Fibroblast of lung (primary cell): ENCODE measurements at regions not wholly inside any gene's neighbourhood (a gene's known extent, or its start where the extent isn't known, plus 50 kb on each side); places are given as distances from the start of the nearest gene placed in this dataset.
A peak's percentile ranks its signal among the peaks of the same experiment; 100 is the strongest.

ENCODE experiments used
- DNase-seq, 2 donors: peaks; one replicate each; pipeline versions ENCODE4 v3.0.0 to v3.0.0-alpha.2; 2010; ENCODE audit warnings: low read depth in 2 of 2
- H2AFZ ChIP-seq: 2 replicates; pipeline ENCODE4 v1.5.1; 2012; ENCODE audit warnings: low read length, control low read depth, inconsistent platforms
- H3K27ac ChIP-seq: 2 replicates; pipeline ENCODE4 v1.5.1; 2011; ENCODE audit warnings: low read length, control low read depth; ENCODE audit not compliant: insufficient read depth
- H3K27me3 ChIP-seq: 2 replicates; pipeline ENCODE4 v1.5.1; 2011; ENCODE audit warnings: mild to moderate bottlenecking, low read length; ENCODE audit not compliant: control insufficient read depth, insufficient read depth
- H3K36me3 ChIP-seq: 2 replicates; pipeline ENCODE4 v1.5.1; 2011; ENCODE audit warnings: low read length; ENCODE audit not compliant: control insufficient read depth, insufficient read depth
- H3K4me1 ChIP-seq: 2 replicates; pipeline ENCODE4 v1.5.1; 2011; ENCODE audit warnings: low read length; ENCODE audit not compliant: control insufficient read depth, insufficient read depth; ENCODE audit errors: extremely low read depth
- H3K4me2 ChIP-seq: 2 replicates; pipeline ENCODE4 v1.5.1; 2011; ENCODE audit warnings: low read length, control low read depth; ENCODE audit not compliant: insufficient read depth; ENCODE audit errors: extremely low read depth
- H3K4me3 ChIP-seq, 4 experiments: fragments of 200-600 bp in 1 of 4; sonication (generic) in 1 of 4; replicated peaks in 1 of 4; 2 replicates each; pipeline ENCODE4 v1.5.1; 2011 to 2016; ENCODE audit warnings: low read length in 4 of 4, low read depth in 3 of 4, mild to moderate bottlenecking in 3 of 4, control low read depth in 2 of 4, inconsistent platforms in 1 of 4, mixed read lengths in 1 of 4; ENCODE audit not compliant: insufficient read depth in 1 of 4; ENCODE audit errors: control extremely low read depth in 1 of 4
- H3K79me2 ChIP-seq: 2 replicates; pipeline ENCODE4 v1.5.1; 2012; ENCODE audit warnings: mild to moderate bottlenecking, low read length, inconsistent platforms; ENCODE audit not compliant: control insufficient read depth, insufficient read depth
- H3K9ac ChIP-seq: 2 replicates; pipeline ENCODE4 v1.5.1; 2011; ENCODE audit warnings: mild to moderate bottlenecking, low read length, control low read depth; ENCODE audit not compliant: insufficient read depth
- H3K9me3 ChIP-seq: 2 replicates; pipeline ENCODE4 v1.5.1; 2012; ENCODE audit warnings: low read depth, low read length; ENCODE audit not compliant: control insufficient read depth, insufficient read depth
- H4K20me1 ChIP-seq: 2 replicates; pipeline ENCODE4 v1.5.1; 2011; ENCODE audit warnings: low read length; ENCODE audit not compliant: control insufficient read depth, insufficient read depth; ENCODE audit errors: extremely low read depth
- CTCF ChIP-seq, 2 donors: IDR thresholded peaks in 1 of 2; conservative IDR thresholded peaks in 1 of 2; 1 replicate in 1 of 2; 2 replicates in 1 of 2; pipeline ENCODE4 v1.5.1; 2011 to 2012; ENCODE audit warnings: low read length in 2 of 2, control low read depth in 1 of 2, inconsistent platforms in 1 of 2, low read depth in 1 of 2, mild to moderate bottlenecking in 1 of 2
- EZH2 ChIP-seq: IDR thresholded peaks from 2 replicates; pipeline ENCODE4 v1.5.1; 2012; ENCODE audit warnings: low read length, control low read depth, mild to moderate bottlenecking; ENCODE audit errors: missing control alignments

DNA sequence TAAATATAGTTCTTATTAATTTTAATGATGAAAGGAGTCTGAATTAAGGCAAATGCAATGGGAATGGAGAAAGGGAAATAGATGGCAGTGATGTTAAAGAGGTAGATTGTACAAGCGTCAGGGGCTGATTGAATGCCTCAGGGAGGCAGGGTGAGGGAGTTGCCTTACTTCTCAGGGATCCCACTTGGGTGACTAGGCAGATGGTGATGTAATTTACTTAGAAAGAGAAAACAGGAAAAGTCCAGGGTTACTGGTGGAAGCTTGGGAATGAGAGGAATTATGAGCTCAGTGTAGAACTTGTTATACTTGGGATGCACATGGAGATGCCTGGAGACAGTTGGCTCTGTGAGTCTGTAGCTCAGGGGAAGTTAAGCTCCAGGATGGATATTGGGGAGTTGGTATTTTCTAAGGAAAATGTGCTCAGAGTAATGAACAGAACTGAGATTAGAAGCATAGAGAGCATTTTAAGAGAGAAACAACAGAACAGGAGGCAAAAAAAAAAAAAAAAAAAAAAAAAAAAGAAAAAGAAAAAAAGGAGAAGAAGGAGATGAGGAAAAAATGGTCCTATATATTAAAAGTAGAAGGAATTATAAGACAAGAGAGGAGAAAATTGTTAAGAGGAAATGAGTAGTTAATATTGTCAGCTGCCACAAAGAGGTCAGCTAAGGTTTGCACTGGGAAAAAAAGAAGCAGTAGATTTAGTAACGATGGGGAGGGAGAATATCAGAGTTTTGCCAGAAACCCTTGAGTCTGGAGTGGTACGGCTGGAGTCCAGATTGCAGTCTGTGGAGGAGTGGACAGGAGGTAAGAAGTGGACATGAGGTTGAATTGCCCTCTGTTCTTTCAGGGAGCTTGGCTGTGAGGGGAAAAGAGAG, 88.0 kb upstream of the ELL2 start:
- H3K4me2 ChIP-seq, result no peak overlapping the region
- H3K36me3 ChIP-seq, result no peaks in the 10 kb centered on the region
- no peaks in the 10 kb centered on the region for H3K27me3 ChIP-seq
- no peak overlapping the region for H3K9ac ChIP-seq
- H3K79me2 ChIP-seq, result no peaks in the 10 kb centered on the region
- H3K27ac ChIP-seq, result no peak overlapping the region
- H3K4me1 ChIP-seq, result no peaks in the 10 kb centered on the region
- no peak for TF ChIP-seq EZH2
- TF ChIP-seq CTCF (conservative IDR thresholded peaks at IDR 0.05 in 1 of 2, IDR thresholded peaks at IDR 0.05 in 1 of 2; ENCODE audit: low read depth in 1 of 2, low read length in 2 of 2), result no peak
- H3K4me3 ChIP-seq, result no peak overlapping the region
- peak; percentile 68 to 90 for DNase-seq
- H4K20me1 ChIP-seq, result no peaks in the 10 kb centered on the region
- no peaks in the 10 kb centered on the region for H3K9me3 ChIP-seq
- H2AFZ ChIP-seq, result peak overlapping the region; percentile 70

- H3K4me3 ChIP-seq, result no peak overlapping the region
- H3K9ac ChIP-seq, result no peak overlapping the region
- no peaks in the 10 kb centered on the region for H3K4me1 ChIP-seq
- no peaks in the 10 kb centered on the region for H4K20me1 ChIP-seq
- no peak for TF ChIP-seq CTCF (conservative IDR thresholded peaks at IDR 0.05 in 1 of 2, IDR thresholded peaks at IDR 0.05 in 1 of 2; ENCODE audit: low read depth in 1 of 2, low read length in 2 of 2)
- TF ChIP-seq EZH2, result no peak
- no peaks in the 10 kb centered on the region for H3K36me3 ChIP-seq
- no peak overlapping the region for H3K27ac ChIP-seq
- no peaks in the 10 kb centered on the region for H3K9me3 ChIP-seq
- H3K79me2 ChIP-seq, result no peaks in the 10 kb centered on the region
- no peak for DNase-seq
- no peak overlapping the region for H2AFZ ChIP-seq
- no peak overlapping the region for H3K4me2 ChIP-seq
- no peaks in the 10 kb centered on the region for H3K27me3 ChIP-seq
Observed at GRCh38 chr5:96048763-96049162, 87.1 kb upstream of the ELL2 start.

GRCh38 chr5:96045888-96046287, 84.2 kb upstream of the ELL2 start:
- Histone ChIP-seq H3K27ac (no peak overlapping the region), H3K4me2 (no peak overlapping the region), H3K27me3 (no peaks in the 10 kb centered on the region), H3K36me3 (no peaks in the 10 kb centered on the region), H3K4me3 (no peak overlapping the region), H3K79me2 (no peaks in the 10 kb centered on the region), H3K9me3 (no peaks in the 10 kb centered on the region), H3K4me1 (no peaks in the 10 kb centered on the region), H2AFZ (no peak overlapping the region), H4K20me1 (no peaks in the 10 kb centered on the region), H3K9ac (no peak overlapping the region)
- TF ChIP-seq EZH2, result no peak
- no peak for TF ChIP-seq CTCF (conservative IDR thresholded peaks at IDR 0.05 in 1 of 2, IDR thresholded peaks at IDR 0.05 in 1 of 2; ENCODE audit: low read depth in 1 of 2, low read length in 2 of 2)
- no peak for DNase-seq
